Vagina (tissue), 2 donors: ENCODE measurements at regions not wholly inside any gene's neighbourhood (a gene's known extent, or its start where the extent isn't known, plus 50 kb on each side); places are given as distances from the start of the nearest gene placed in this dataset.

Experiments
- POLR2A ChIP-seq, 2 donors: fragments of 450-650 bp; IDR thresholded peaks; one replicate each; pipeline ENCODE4 v1.6.1; 2017; ENCODE audit warnings: antibody characterized with exemption in 2 of 2, mild to moderate bottlenecking in 2 of 2, moderate library complexity in 2 of 2
- TF ChIP-seq, protein P1 (sequence below), 3 experiments: fragments of 450-650 bp in 2 of 3; fragments of 200-600 bp in 1 of 3; sonication (generic) in 1 of 3; IDR thresholded peaks; one replicate each; pipeline ENCODE4 v1.5.1; 2017 to 2019; ENCODE audit warnings: antibody characterized with exemption in 3 of 3, mild to moderate bottlenecking in 2 of 3, moderate library complexity in 2 of 3

DNA sequence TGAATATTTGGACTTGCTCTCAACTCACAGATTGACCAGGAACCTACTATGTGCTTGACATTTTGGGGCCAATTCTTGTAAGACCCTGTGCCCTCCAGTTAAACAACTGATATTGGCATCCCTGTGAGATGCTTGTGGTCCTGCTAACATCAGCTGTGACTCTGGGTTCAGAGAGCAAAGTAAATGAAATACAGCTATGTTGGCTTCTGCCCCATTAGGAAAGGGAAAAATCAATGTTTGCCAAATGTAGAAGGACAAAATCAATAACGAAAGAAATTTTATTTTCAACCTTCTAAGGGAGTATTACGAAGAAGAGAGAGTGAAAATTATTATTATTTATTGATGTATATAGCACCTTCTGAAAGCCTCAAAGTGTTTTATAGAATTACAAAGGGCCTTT, 266.9 kb upstream of the ARID1B start:
- TF ChIP-seq, protein P1, sequence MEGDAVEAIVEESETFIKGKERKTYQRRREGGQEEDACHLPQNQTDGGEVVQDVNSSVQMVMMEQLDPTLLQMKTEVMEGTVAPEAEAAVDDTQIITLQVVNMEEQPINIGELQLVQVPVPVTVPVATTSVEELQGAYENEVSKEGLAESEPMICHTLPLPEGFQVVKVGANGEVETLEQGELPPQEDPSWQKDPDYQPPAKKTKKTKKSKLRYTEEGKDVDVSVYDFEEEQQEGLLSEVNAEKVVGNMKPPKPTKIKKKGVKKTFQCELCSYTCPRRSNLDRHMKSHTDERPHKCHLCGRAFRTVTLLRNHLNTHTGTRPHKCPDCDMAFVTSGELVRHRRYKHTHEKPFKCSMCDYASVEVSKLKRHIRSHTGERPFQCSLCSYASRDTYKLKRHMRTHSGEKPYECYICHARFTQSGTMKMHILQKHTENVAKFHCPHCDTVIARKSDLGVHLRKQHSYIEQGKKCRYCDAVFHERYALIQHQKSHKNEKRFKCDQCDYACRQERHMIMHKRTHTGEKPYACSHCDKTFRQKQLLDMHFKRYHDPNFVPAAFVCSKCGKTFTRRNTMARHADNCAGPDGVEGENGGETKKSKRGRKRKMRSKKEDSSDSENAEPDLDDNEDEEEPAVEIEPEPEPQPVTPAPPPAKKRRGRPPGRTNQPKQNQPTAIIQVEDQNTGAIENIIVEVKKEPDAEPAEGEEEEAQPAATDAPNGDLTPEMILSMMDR (IDR thresholded peaks at IDR 0.05), result no peak
- TF ChIP-seq POLR2A (IDR thresholded peaks at IDR 0.05), result no peak
